CD14-positive monocyte (primary cell): ENCODE measurements at regions not wholly inside any gene's neighbourhood (a gene's known extent, or its start where the extent isn't known, plus 50 kb on each side); places are given as distances from the start of the nearest gene placed in this dataset.

ENCODE experiments used
- DNase-seq, 3 donors: peaks; one replicate each; pipeline ENCODE4 v3.0.0-alpha.2; 2011 to 2022
- H2AFZ ChIP-seq: 2 replicates; pipeline ENCODE4 v1.6.0; 2012; ENCODE audit warnings: mild to moderate bottlenecking, low read depth, low read length, inconsistent platforms; ENCODE audit not compliant: insufficient read depth, poor library complexity, severe bottlenecking
- H3K27ac ChIP-seq, 2 donors: 1 replicate in 1 of 2; 2 replicates in 1 of 2; pipeline ENCODE4 v1.5.1; 2012 to 2013; ENCODE audit warnings: low read length in 2 of 2, control low read depth in 1 of 2, inconsistent platforms in 1 of 2, low read depth in 1 of 2, mild to moderate bottlenecking in 1 of 2
- H3K27me3 ChIP-seq, 2 donors: one replicate each; pipeline versions ENCODE4 v1.6.0 to v1.6.1; 2011 to 2013; ENCODE audit warnings: low read length in 2 of 2; ENCODE audit not compliant: control insufficient read depth in 2 of 2, insufficient read depth in 2 of 2
- H3K36me3 ChIP-seq, 2 donors: replicated peaks in 1 of 2; 1 replicate in 1 of 2; 2 replicates in 1 of 2; pipeline versions ENCODE4 v1.5.1 to v1.6.1; 2012 to 2013; ENCODE audit warnings: low read length in 2 of 2, control low read depth in 1 of 2, inconsistent platforms in 1 of 2, mild to moderate bottlenecking in 1 of 2; ENCODE audit not compliant: insufficient read depth in 2 of 2, control insufficient read depth in 1 of 2
- H3K4me1 ChIP-seq, 2 donors: 1 replicate in 1 of 2; 2 replicates in 1 of 2; pipeline versions ENCODE4 v1.5.1 to v1.6.1; 2012 to 2013; ENCODE audit warnings: low read length in 2 of 2, control low read depth in 1 of 2, inconsistent platforms in 1 of 2, mild to moderate bottlenecking in 1 of 2, moderate library complexity in 1 of 2; ENCODE audit not compliant: insufficient read depth in 2 of 2, control insufficient read depth in 1 of 2
- H3K4me2 ChIP-seq: replicated peaks from 2 replicates; pipeline ENCODE3; 2012; ENCODE audit warnings: low read length, moderate library complexity, mild to moderate bottlenecking; ENCODE audit not compliant: poor library complexity, severe bottlenecking; ENCODE audit errors: extremely low read depth
- H3K4me3 ChIP-seq, 3 experiments: fragments of 200-600 bp in 1 of 3; sonication (generic) in 1 of 3; replicated peaks in 1 of 3; 1 replicate in 2 of 3; 2 replicates in 1 of 3; pipeline ENCODE4 v1.5.1; 2011 to 2013; ENCODE audit warnings: low read length in 3 of 3, mild to moderate bottlenecking in 3 of 3, control low read depth in 2 of 3, low read depth in 2 of 3, inconsistent platforms in 1 of 3, moderate library complexity in 1 of 3
- H3K79me2 ChIP-seq: 2 replicates; pipeline ENCODE4 v1.6.0; 2012; ENCODE audit warnings: mild to moderate bottlenecking, control low read depth, inconsistent platforms, low read length, moderate library complexity; ENCODE audit not compliant: insufficient read depth
- H3K9ac ChIP-seq: 2 replicates; pipeline ENCODE4 v1.6.0; 2017; ENCODE audit warnings: low read length, mild to moderate bottlenecking; ENCODE audit not compliant: insufficient read depth, poor library complexity, severe bottlenecking
- H3K9me3 ChIP-seq, 2 donors: replicated peaks in 1 of 2; 1 replicate in 1 of 2; 2 replicates in 1 of 2; pipeline versions ENCODE4 v1.5.1 to v1.6.1; 2012 to 2013; ENCODE audit warnings: low read length in 2 of 2, control low read depth in 1 of 2; ENCODE audit not compliant: control insufficient read depth in 1 of 2, insufficient read depth in 1 of 2
- H4K20me1 ChIP-seq: 2 replicates; pipeline ENCODE4 v1.6.0; 2012; ENCODE audit warnings: mild to moderate bottlenecking, low read length, control low read depth, moderate library complexity; ENCODE audit not compliant: insufficient read depth
- H3K27ac Mint-ChIP-seq, 7 donors: one replicate each; pipeline ENCODE4 v1.8.0; 2020; ENCODE audit warnings: mild to moderate bottlenecking in 7 of 7, mixed read lengths in 7 of 7, moderate library complexity in 6 of 7, inconsistent platforms in 2 of 7
- H3K27me3 Mint-ChIP-seq, 3 donors: one replicate each; pipeline ENCODE4 v1.8.0; 2021 to 2022; ENCODE audit warnings: low read depth in 3 of 3, mild to moderate bottlenecking in 3 of 3, mixed read lengths in 3 of 3, moderate library complexity in 3 of 3, inconsistent platforms in 1 of 3
- H3K36me3 Mint-ChIP-seq, 2 donors: one replicate each; pipeline ENCODE4 v1.8.0; 2020; ENCODE audit warnings: mixed read lengths in 2 of 2, inconsistent platforms in 1 of 2, mild to moderate bottlenecking in 1 of 2
- H3K4me1 Mint-ChIP-seq: one replicate; pipeline ENCODE4 v1.8.0; 2020; ENCODE audit warnings: mild to moderate bottlenecking, mixed read lengths
- H3K4me3 Mint-ChIP-seq, 2 donors: one replicate each; pipeline ENCODE4 v1.8.0; 2020; ENCODE audit warnings: mild to moderate bottlenecking in 2 of 2, mixed read lengths in 2 of 2, moderate library complexity in 1 of 2
- H3K9me3 Mint-ChIP-seq, 7 donors: one replicate each; pipeline ENCODE4 v1.8.0; 2020 to 2022; ENCODE audit warnings: mixed read lengths in 7 of 7, mild to moderate bottlenecking in 6 of 7, moderate library complexity in 6 of 7, inconsistent platforms in 2 of 7
- CTCF ChIP-seq: fragments of 200-600 bp; IDR thresholded peaks from one replicate; pipeline ENCODE4 v1.8.0; 2022; ENCODE audit warnings: antibody characterized with exemption, mild to moderate bottlenecking
- WGBS: methylation state at CpG from one replicate; pipeline ENCODE4 v1.1.5; 2013; ENCODE audit warnings: missing lambda C conversion rate; ENCODE audit not compliant: insufficient coverage; 5-methylcytosine and 5-hydroxymethylcytosine counted together
- intact Hi-C, 2 donors: fragments of 100-400 bp; cut with micrococcal nuclease; formaldehyde crosslinking; loops; one replicate each; pipeline versions ENCODE4 v1.15.0 to v1.15.1; 2023

- H3K36me3 Mint-ChIP-seq: no peaks in the 10 kb centered on the region
- 60% methylated on average over 1 of the region's 9 CpGs for WGBS
- no peak overlapping the region for H3K4me3 ChIP-seq
- no peak overlapping the region for H3K27ac ChIP-seq
- no peak overlapping the region for H2AFZ ChIP-seq
- H3K4me1 Mint-ChIP-seq: peaks cover 4% of the 10 kb centered on the region
- H4K20me1 ChIP-seq: no peaks in the 10 kb centered on the region
- H3K4me1 ChIP-seq: no peaks in the 10 kb centered on the region
- no peak overlapping the region for H3K4me2 ChIP-seq
- no peak overlapping the region for H3K9ac ChIP-seq
- no peaks in the 10 kb centered on the region for H3K36me3 ChIP-seq
- H3K79me2 ChIP-seq: no peaks in the 10 kb centered on the region
- H3K9me3 ChIP-seq: no peaks in the 10 kb centered on the region
- H3K27me3 Mint-ChIP-seq: peaks cover 0 to 2% (median 0%) of the 10 kb centered on the region in 3 donors
- intact Hi-C loops: loop anchor here in 1 of 2 donors (10.0 kb wide), 1 partner anchor 261 kb away; no protein-coding TSS in a partner anchor
- no peak for DNase-seq
- no peak overlapping the region for H3K27ac Mint-ChIP-seq
- TF ChIP-seq CTCF: no peak
- H3K27me3 ChIP-seq: no peaks in the 10 kb centered on the region
- no peaks in the 10 kb centered on the region for H3K9me3 Mint-ChIP-seq
- no peak overlapping the region for H3K4me3 Mint-ChIP-seq
Observed at GRCh38 chr7:142523821-142524460, 225.3 kb upstream of the PRSS1 start.

- H3K9me3 Mint-ChIP-seq: no peaks in the 10 kb centered on the region
- Histone ChIP-seq H3K9me3 (no peaks in the 10 kb centered on the region), H3K79me2 (no peaks in the 10 kb centered on the region), H3K36me3 (no peaks in the 10 kb centered on the region), H3K4me2 (no peak overlapping the region), H3K9ac (no peak overlapping the region), H3K4me3 (no peak overlapping the region), H2AFZ (no peak overlapping the region), H3K27ac (no peak overlapping the region), H4K20me1 (no peaks in the 10 kb centered on the region), H3K27me3 (no peaks in the 10 kb centered on the region), H3K4me1 (no peaks in the 10 kb centered on the region)
- H3K36me3 Mint-ChIP-seq: no peaks in the 10 kb centered on the region
- peaks cover 0 to 2% (median 1%) of the 10 kb centered on the region in 3 donors for H3K27me3 Mint-ChIP-seq
- no peak for TF ChIP-seq CTCF
- intact Hi-C loops: loop anchor here in 1 of 2 donors (10.0 kb wide), 1 partner anchor 262 kb away; no protein-coding TSS in a partner anchor
- peaks cover 4% of the 10 kb centered on the region for H3K4me1 Mint-ChIP-seq
- WGBS: no CpG with 5 or more reads among the region's 1 CpG
- no peak overlapping the region for H3K27ac Mint-ChIP-seq
- H3K4me3 Mint-ChIP-seq: no peak overlapping the region
- DNase-seq: no peak
Observed at GRCh38 chr7:142522735-142523134, 226.5 kb upstream of the PRSS1 start.
